GM12864 (cell line): ENCODE measurements at regions not wholly inside any gene's neighbourhood (a gene's known extent, or its start where the extent isn't known, plus 50 kb on each side); places are given as distances from the start of the nearest gene placed in this dataset.

Source experiments
- DNase-seq: peaks from one replicate; pipeline ENCODE4 v3.0.0-alpha.2; 2011; ENCODE audit warnings: low read depth
- H3K4me3 ChIP-seq: 2 replicates; pipeline ENCODE4 v1.5.1; 2011; ENCODE audit warnings: mild to moderate bottlenecking, low read depth, low read length, control low read depth
- TF ChIP-seq, protein P1 (sequence below): IDR thresholded peaks from 2 replicates; pipeline ENCODE4 v1.5.1; 2011; ENCODE audit warnings: low read depth, mild to moderate bottlenecking, moderate library complexity, low read length, control low read depth, inconsistent platforms; ENCODE audit errors: missing control alignments

- TF ChIP-seq, protein P1, sequence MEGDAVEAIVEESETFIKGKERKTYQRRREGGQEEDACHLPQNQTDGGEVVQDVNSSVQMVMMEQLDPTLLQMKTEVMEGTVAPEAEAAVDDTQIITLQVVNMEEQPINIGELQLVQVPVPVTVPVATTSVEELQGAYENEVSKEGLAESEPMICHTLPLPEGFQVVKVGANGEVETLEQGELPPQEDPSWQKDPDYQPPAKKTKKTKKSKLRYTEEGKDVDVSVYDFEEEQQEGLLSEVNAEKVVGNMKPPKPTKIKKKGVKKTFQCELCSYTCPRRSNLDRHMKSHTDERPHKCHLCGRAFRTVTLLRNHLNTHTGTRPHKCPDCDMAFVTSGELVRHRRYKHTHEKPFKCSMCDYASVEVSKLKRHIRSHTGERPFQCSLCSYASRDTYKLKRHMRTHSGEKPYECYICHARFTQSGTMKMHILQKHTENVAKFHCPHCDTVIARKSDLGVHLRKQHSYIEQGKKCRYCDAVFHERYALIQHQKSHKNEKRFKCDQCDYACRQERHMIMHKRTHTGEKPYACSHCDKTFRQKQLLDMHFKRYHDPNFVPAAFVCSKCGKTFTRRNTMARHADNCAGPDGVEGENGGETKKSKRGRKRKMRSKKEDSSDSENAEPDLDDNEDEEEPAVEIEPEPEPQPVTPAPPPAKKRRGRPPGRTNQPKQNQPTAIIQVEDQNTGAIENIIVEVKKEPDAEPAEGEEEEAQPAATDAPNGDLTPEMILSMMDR = no peak
- DNase-seq = no peak
- H3K4me3 ChIP-seq = no peak overlapping the region
These were observed 247.9 kb upstream of the HAND2 start for GRCh38 chr4:173777921-173778320.

- DNase-seq = no peak
- no peak overlapping the region for H3K4me3 ChIP-seq
- TF ChIP-seq, protein P1 = no peak
These were observed 247.4 kb upstream of the HAND2 start for GRCh38 chr4:173777421-173777820.

DNA sequence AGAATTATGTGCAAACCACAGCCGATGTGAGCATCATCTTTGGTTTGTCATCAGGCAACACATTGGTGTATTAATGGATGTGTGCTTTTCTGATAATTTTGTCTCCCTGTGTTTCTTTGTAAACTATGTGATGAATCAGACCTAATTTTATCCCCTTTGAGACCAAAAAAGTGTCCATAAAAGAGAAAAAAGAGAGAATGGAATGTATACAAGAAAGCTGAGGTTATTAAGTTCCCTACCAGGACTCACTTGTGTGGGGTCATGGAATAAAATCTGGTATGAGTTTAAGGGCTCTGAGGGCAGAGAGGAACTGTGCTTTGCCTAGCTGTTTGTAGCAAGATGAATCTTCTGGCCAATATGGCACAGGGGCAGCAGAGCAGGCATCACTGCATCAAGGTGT is 239.5 kb upstream of the HAND2 start:
- H3K4me3 ChIP-seq = no peak overlapping the region
- no peak for DNase-seq
- TF ChIP-seq, protein P1 = no peak

DNA sequence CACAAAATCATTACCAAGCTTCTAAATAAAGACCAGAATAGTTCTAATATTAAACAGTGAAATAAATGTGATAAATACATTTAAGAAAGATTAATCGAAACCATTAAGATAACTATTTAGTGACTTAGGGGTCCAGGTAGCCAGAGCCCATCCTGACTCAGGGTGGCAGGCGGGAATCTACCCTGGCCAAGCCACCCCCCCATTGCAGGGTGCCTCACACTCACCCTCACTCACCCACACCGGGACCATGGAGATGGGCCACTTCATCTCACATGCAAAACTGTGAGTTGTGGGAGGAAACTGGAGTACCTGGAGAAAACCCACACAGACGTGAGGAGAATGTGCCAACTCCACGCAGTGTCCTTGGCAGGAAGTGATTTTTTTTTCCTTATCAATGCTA is 237.6 kb upstream of the HAND2 start:
- TF ChIP-seq, protein P1 = no peak
- no peak for DNase-seq
- H3K4me3 ChIP-seq = no peak overlapping the region

DNA sequence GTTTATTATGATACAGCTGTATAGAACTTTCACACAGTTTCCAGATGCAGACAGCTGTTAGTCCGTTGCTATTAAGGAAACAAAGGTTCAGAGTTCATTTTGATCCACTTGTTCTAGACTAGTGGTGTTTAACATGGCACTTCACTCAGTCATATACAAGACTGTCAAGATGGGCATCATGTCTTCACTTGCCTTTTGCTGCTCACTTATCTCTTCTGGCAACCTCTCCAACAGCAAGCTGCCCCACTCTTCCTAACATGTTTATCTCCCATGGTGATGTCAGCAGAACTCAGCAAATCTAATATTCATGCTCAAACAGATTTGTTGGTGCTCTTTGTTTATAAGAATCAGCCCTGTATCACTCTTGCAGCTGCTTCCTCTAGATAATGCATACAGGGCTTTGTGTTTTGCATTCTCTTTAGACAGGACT is 236.2 kb upstream of the HAND2 start:
- no peak for DNase-seq
- TF ChIP-seq, protein P1 = no peak
- no peak overlapping the region for H3K4me3 ChIP-seq

DNA sequence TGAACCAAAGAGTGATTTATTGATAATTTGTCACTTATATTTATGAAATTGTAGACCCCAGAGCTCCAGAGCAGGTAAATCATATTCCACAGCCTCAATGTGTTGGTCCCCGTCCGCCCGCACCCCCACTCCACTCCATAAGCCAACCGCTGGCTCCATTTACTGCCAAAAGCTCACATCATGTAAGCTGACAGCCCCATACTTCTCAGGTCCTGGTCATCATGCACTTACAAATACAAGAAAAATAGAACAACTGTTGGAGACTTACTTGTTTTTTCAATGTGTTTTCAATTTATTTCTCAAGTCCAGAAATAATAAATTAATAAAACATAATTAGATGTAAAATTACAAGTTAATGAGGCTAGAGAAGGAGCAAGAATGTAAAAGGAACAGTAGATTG is 235.7 kb upstream of the HAND2 start:
- no peak for DNase-seq
- TF ChIP-seq, protein P1 = no peak

GRCh38 chr4:173763389-173763788 is 233.4 kb upstream of the HAND2 start:
- TF ChIP-seq, protein P1 = no peak
- DNase-seq = no peak
- H3K4me3 ChIP-seq = no peak overlapping the region

More for the DNA sequence above, 235.7 kb upstream of the HAND2 start:
- H3K4me3 ChIP-seq = no peak overlapping the region
